Endothelial cell of umbilical vein (primary cell): ENCODE measurements at regions not wholly inside any gene's neighbourhood (a gene's known extent, or its start where the extent isn't known, plus 50 kb on each side); places are given as distances from the start of the nearest gene placed in this dataset.

Experiments used
- BruUV-seq: library from RNA; stranded (reverse); fragments of 400-500 nt; replicated peaks from 2 replicates; lab custom pipeline; 2021; lab: Mats Ljungman, UMichigan
- CTCF ChIA-PET: fragments of 300-600, 350-600 bp; sonication (Branson Sonifier 250); formaldehyde crosslinking; loops from one replicate; lab custom pipeline; 2021; ENCODE audit warnings: antibody characterized with exemption, inconsistent platforms; lab: Charles Lee
- POLR2A ChIA-PET: fragments of 300-600, 350-600 bp; sonication (Branson Sonifier 250); formaldehyde crosslinking; loops from one replicate; lab custom pipeline; 2021; ENCODE audit warnings: antibody characterized with exemption, inconsistent platforms; lab: Charles Lee
- DNase-seq: peaks from one replicate; pipeline ENCODE4 v3.0.0-alpha.2; 2011; ENCODE audit warnings: low read depth, low spot score
- FAIRE-seq: peaks from 2 replicates; lab custom pipeline; 2011; peaks lifted over from hg19 to GRCh38; lab: Jason Lieb, UNC
- H2AFZ ChIP-seq: 2 replicates; pipeline ENCODE4 v1.6.0; 2012; ENCODE audit warnings: low read depth, low read length, control low read depth, inconsistent platforms
- H3K27ac ChIP-seq: 2 replicates; pipeline ENCODE4 v1.5.1; 2011; ENCODE audit warnings: low read depth, mild to moderate bottlenecking, control low read depth, low read length, moderate library complexity; ENCODE audit not compliant: insufficient read depth
- H3K27me3 ChIP-seq, 2 experiments: 2 replicates each; pipeline versions ENCODE4 v1.6.0 to v1.6.1; 2011; ENCODE audit warnings: low read length in 2 of 2, mixed read lengths in 1 of 2; ENCODE audit not compliant: control insufficient read depth in 2 of 2, insufficient read depth in 2 of 2
- H3K36me3 ChIP-seq, 2 experiments: 2 replicates in 1 of 2; 3 replicates in 1 of 2; pipeline ENCODE4 v1.5.1; 2011; ENCODE audit warnings: low read length in 2 of 2, mild to moderate bottlenecking in 1 of 2, moderate library complexity in 1 of 2; ENCODE audit not compliant: control insufficient read depth in 2 of 2, insufficient read depth in 2 of 2; ENCODE audit errors: extremely low read depth in 1 of 2
- H3K4me1 ChIP-seq: 3 replicates; pipeline ENCODE4 v1.5.1; 2011; ENCODE audit warnings: mild to moderate bottlenecking, low read length; ENCODE audit not compliant: control insufficient read depth, insufficient read depth; ENCODE audit errors: extremely low read depth
- H3K4me2 ChIP-seq: 2 replicates; pipeline ENCODE4 v1.6.1; 2011; ENCODE audit warnings: low read length, control low read depth, mixed read lengths; ENCODE audit not compliant: insufficient read depth
- H3K4me3 ChIP-seq, 3 experiments: fragments of 200-600 bp in 1 of 3; sonication (generic), shearing (Covaris generic) in 1 of 3; replicated peaks in 1 of 3; 2 replicates each; pipeline ENCODE4 v1.5.1; 2011 to 2016; ENCODE audit warnings: control low read depth in 3 of 3, low read length in 3 of 3, mild to moderate bottlenecking in 2 of 3, inconsistent platforms in 1 of 3, low read depth in 1 of 3, moderate library complexity in 1 of 3; ENCODE audit not compliant: insufficient read depth in 1 of 3
- H3K79me2 ChIP-seq: 2 replicates; pipeline ENCODE4 v1.6.0; 2012; ENCODE audit warnings: low read length, inconsistent platforms; ENCODE audit not compliant: control insufficient read depth, insufficient read depth
- H3K9ac ChIP-seq: replicated peaks from 2 replicates; pipeline ENCODE3; 2011; ENCODE audit warnings: low read length, control low read depth; ENCODE audit not compliant: insufficient read depth; ENCODE audit errors: extremely low read depth
- H3K9me1 ChIP-seq: replicated peaks from 3 replicates; pipeline ENCODE4 v1.6.0; 2011; ENCODE audit warnings: mild to moderate bottlenecking, low read length; ENCODE audit not compliant: control insufficient read depth, insufficient read depth; ENCODE audit errors: extremely low read depth
- H3K9me3 ChIP-seq: replicated peaks from 2 replicates; pipeline ENCODE4 v1.5.1; 2012; ENCODE audit warnings: low read length, inconsistent platforms; ENCODE audit not compliant: control insufficient read depth, insufficient read depth
- H4K20me1 ChIP-seq: replicated peaks from 2 replicates; pipeline ENCODE3; 2011; ENCODE audit warnings: mild to moderate bottlenecking, low read length; ENCODE audit not compliant: control insufficient read depth, insufficient read depth; ENCODE audit errors: extremely low read depth
- CTCF ChIP-seq, 2 donors: IDR thresholded peaks; 1 replicate in 1 of 2; 2 replicates in 1 of 2; pipeline ENCODE4 v1.5.1; 2011; ENCODE audit warnings: low read length in 2 of 2, mild to moderate bottlenecking in 2 of 2, moderate library complexity in 2 of 2, control low read depth in 1 of 2, inconsistent platforms in 1 of 2, low read depth in 1 of 2; ENCODE audit not compliant: insufficient read depth in 1 of 2; ENCODE audit errors: extremely low read depth in 1 of 2
- EZH2 ChIP-seq: IDR thresholded peaks from 2 replicates; pipeline ENCODE4 v1.6.1; 2012; ENCODE audit warnings: borderline replicate concordance, low read depth, mild to moderate bottlenecking, moderate library complexity, low read length, inconsistent platforms; ENCODE audit not compliant: severe bottlenecking
- JUN ChIP-seq: IDR thresholded peaks from 2 replicates; pipeline ENCODE4 v1.6.1; 2011; ENCODE audit warnings: borderline replicate concordance, low read depth; ENCODE audit not compliant: insufficient read length, insufficient read depth
- MAX ChIP-seq: IDR thresholded peaks from 2 replicates; pipeline ENCODE4 v1.6.1; 2011; ENCODE audit not compliant: insufficient read depth, insufficient read length
- POLR2A ChIP-seq: IDR thresholded peaks from 2 replicates; pipeline ENCODE4 v1.6.1; 2012; ENCODE audit warnings: low read depth, mild to moderate bottlenecking, control low read depth, low read length
- dilution Hi-C: fragments of 300-500 bp; cut with MboI; formaldehyde crosslinking; loops from one replicate; pipeline ENCODE4 v1.15.0; 2019; ENCODE audit warnings: low sequenced_read_pairs; ENCODE audit not compliant: extremely low pct_ligation_motif_present
- intact Hi-C: fragments of 100-400 bp; cut with micrococcal nuclease; formaldehyde crosslinking; loops from one replicate; pipeline ENCODE4 v1.10.0; 2022

- TF ChIP-seq JUN, result no peak
- no peak overlapping the region for H3K4me2 ChIP-seq
- H3K4me3 ChIP-seq, result no peak overlapping the region
- no peak overlapping the region for H2AFZ ChIP-seq
- CTCF ChIA-PET, result no interaction called here
- POLR2A ChIA-PET, result no interaction called here
- no peaks in the 10 kb centered on the region for H3K79me2 ChIP-seq
- intact Hi-C loops, result no loop called here
- DNase-seq (no peak), FAIRE-seq (no peak)
- H3K9ac ChIP-seq, result no peak overlapping the region
- BruUV-seq, result no TSS peak
- no peaks in the 10 kb centered on the region for H3K4me1 ChIP-seq
- no peak overlapping the region for H3K27ac ChIP-seq
- H4K20me1 ChIP-seq, result no peaks in the 10 kb centered on the region
- no peaks in the 10 kb centered on the region for H3K9me1 ChIP-seq
- H3K36me3 ChIP-seq, result no peaks in the 10 kb centered on the region
- no peaks in the 10 kb centered on the region for H3K9me3 ChIP-seq
- H3K27me3 ChIP-seq, result no peaks in the 10 kb centered on the region
- dilution Hi-C loops, result no loop called here
Observed at GRCh38 chr2:145055651-145056050, 535.7 kb upstream of the ZEB2 start.

- ChIA-PET POLR2A (no interaction called here), CTCF (no interaction called here)
- Histone ChIP-seq H3K4me3 (no peak overlapping the region), H3K4me1 (no peaks in the 10 kb centered on the region), H3K4me2 (no peak overlapping the region), H3K27ac (no peak overlapping the region), H2AFZ (no peak overlapping the region), H3K9ac (no peak overlapping the region), H3K27me3 (no peaks in the 10 kb centered on the region), H3K9me3 (no peaks in the 10 kb centered on the region), H3K36me3 (no peaks in the 10 kb centered on the region), H4K20me1 (no peaks in the 10 kb centered on the region), H3K79me2 (no peaks in the 10 kb centered on the region), H3K9me1 (no peaks in the 10 kb centered on the region)
- TF ChIP-seq CTCF (IDR thresholded peaks at IDR 0.05; ENCODE audit: extremely low read depth in 1 of 2, insufficient read depth in 1 of 2, low read depth in 1 of 2, low read length in 2 of 2) (no peak), EZH2 (no peak), MAX (no peak), JUN (no peak), POLR2A (no peak)
- dilution Hi-C loops (no loop called here), intact Hi-C loops (no loop called here)
- DNase-seq (no peak), FAIRE-seq (no peak)
- no TSS peak for BruUV-seq
Observed at GRCh38 chr2:145050134-145050533, 530.2 kb upstream of the ZEB2 start.
